K562 (cell line): ENCODE measurements at regions not wholly inside any gene's neighbourhood (a gene's known extent, or its start where the extent isn't known, plus 50 kb on each side); places are given as distances from the start of the nearest gene placed in this dataset.

Source experiments
- ATAC-seq: fragments of 200-7000 bp; cut with Tn5 transposase; 3 replicates; pipeline ENCODE4 v1.9.1; 2020; ENCODE audit warnings: moderate library complexity
- BruUV-seq: library from RNA; stranded (reverse); fragments of 400-500 nt; replicated peaks from 2 replicates; lab custom pipeline; 2021; lab: Mats Ljungman, UMichigan
- CTCF ChIA-PET: fragments of 300-600 bp; formaldehyde crosslinking; extraction: SDS; loops from one replicate; lab custom pipeline; 2021; ENCODE audit warnings: low intra/inter-chr PET ratio; lab: Yijun Ruan, JAX
- POLR2A ChIA-PET: fragments of 300-600, 350-650 bp; sonication (Branson Sonifier 250); formaldehyde crosslinking; extraction: SDS; loops from one replicate; lab custom pipeline; 2021; ENCODE audit warnings: antibody characterized with exemption, inconsistent platforms; lab: Yijun Ruan, JAX
- DNase-seq, 4 experiments: peaks; one replicate each; pipeline versions ENCODE4 v3.0.0 to v3.0.0-alpha.2; 2011 to 2018; ENCODE audit warnings: low spot score in 3 of 4, mixed read lengths in 3 of 4; ENCODE audit errors: extremely low read depth in 1 of 4
- FAIRE-seq: peaks from 2 replicates; lab custom pipeline; 2011; peaks lifted over from hg19 to GRCh38; lab: Jason Lieb, UNC
- H2AFZ ChIP-seq: 2 replicates; pipeline ENCODE4 v1.6.0; 2011; ENCODE audit warnings: low read depth, low read length, control low read depth, inconsistent platforms
- H3K27ac ChIP-seq: fragments of 200-600 bp; 3 replicates; pipeline ENCODE4 v1.8.0; 2011; ENCODE audit warnings: low read depth, mild to moderate bottlenecking, control low read depth, inconsistent platforms, low read length, moderate library complexity, mixed read lengths; ENCODE audit errors: extremely low read depth
- H3K27me3 ChIP-seq, 2 experiments: fragments of 300-600 bp in 1 of 2; 2 replicates in 1 of 2; 3 replicates in 1 of 2; pipeline versions ENCODE4 v1.6.0 to v1.8.0; 2011; ENCODE audit warnings: inconsistent platforms in 2 of 2, low read length in 2 of 2, mild to moderate bottlenecking in 1 of 2, mixed read lengths in 1 of 2, moderate library complexity in 1 of 2; ENCODE audit not compliant: control insufficient read depth in 2 of 2, insufficient read depth in 2 of 2
- H3K36me3 ChIP-seq: fragments of 300-600 bp; 3 replicates; pipeline ENCODE4 v1.8.0; 2011; ENCODE audit warnings: mild to moderate bottlenecking, low read length, inconsistent platforms; ENCODE audit not compliant: control insufficient read depth, insufficient read depth
- H3K4me1 ChIP-seq, 2 experiments: fragments of 200-600 bp in 1 of 2; replicated peaks in 1 of 2; 2 replicates in 1 of 2; 3 replicates in 1 of 2; pipeline versions ENCODE4 v1.5.1 to v1.8.0; 2011; ENCODE audit warnings: inconsistent platforms in 2 of 2, low read length in 2 of 2, mild to moderate bottlenecking in 1 of 2, mixed read lengths in 1 of 2, moderate library complexity in 1 of 2; ENCODE audit not compliant: control insufficient read depth in 2 of 2, insufficient read depth in 2 of 2
- H3K4me2 ChIP-seq: 2 replicates; pipeline ENCODE4 v1.6.1; 2011; ENCODE audit warnings: low read length, control low read depth, inconsistent platforms, mixed read lengths; ENCODE audit not compliant: insufficient read depth
- H3K4me3 ChIP-seq: fragments of 200-600 bp; sonication (generic), shearing (Covaris generic); 2 replicates; pipeline ENCODE4 v1.5.1; 2016; ENCODE audit warnings: control low read depth, inconsistent platforms
- H3K79me2 ChIP-seq: fragments of 200-600 bp; 3 replicates; pipeline ENCODE4 v1.8.0; 2011; ENCODE audit warnings: low read length, inconsistent platforms; ENCODE audit not compliant: control insufficient read depth, insufficient read depth
- H3K9ac ChIP-seq, 2 experiments: 2 replicates each; pipeline versions ENCODE4 v1.6.0 to v1.6.1; 2011; ENCODE audit warnings: low read depth in 2 of 2, low read length in 2 of 2, control low read depth in 1 of 2, inconsistent platforms in 1 of 2, mild to moderate bottlenecking in 1 of 2, mixed read lengths in 1 of 2; ENCODE audit not compliant: insufficient read depth in 1 of 2
- H3K9me1 ChIP-seq: one replicate; pipeline ENCODE4 v1.6.0; 2011; ENCODE audit warnings: inconsistent platforms, mild to moderate bottlenecking, low read length, moderate library complexity; ENCODE audit not compliant: control insufficient read depth, insufficient read depth
- H3K9me3 ChIP-seq: replicated peaks from 2 replicates; pipeline ENCODE4 v1.5.1; 2011; ENCODE audit warnings: low read depth, low read length, inconsistent platforms; ENCODE audit not compliant: control insufficient read depth, insufficient read depth
- H4K20me1 ChIP-seq: replicated peaks from 2 replicates; pipeline ENCODE4 v1.6.1; 2011; ENCODE audit warnings: low read length, inconsistent platforms, mixed read lengths; ENCODE audit not compliant: control insufficient read depth, insufficient read depth
- CREB1 ChIP-seq, 2 experiments: sonication (generic) in 1 of 2; formaldehyde crosslinking in 1 of 2; IDR thresholded peaks; 2 replicates each; pipeline versions ENCODE4 v1.6.1 to v1.8.0; 2012 to 2022; ENCODE audit warnings: inconsistent platforms in 1 of 2, mild to moderate bottlenecking in 1 of 2, missing genetic modification reagents in 1 of 2, moderate library complexity in 1 of 2
- E2F8 ChIP-seq: fragments of 450-650 bp; IDR thresholded peaks from 2 replicates; pipeline ENCODE4 v1.7.1; 2018; ENCODE audit warnings: mild to moderate bottlenecking, low read depth; ENCODE audit not compliant: partially characterized antibody
- MAFK ChIP-seq: IDR thresholded peaks from 2 replicates; pipeline ENCODE4 v1.6.1; 2011; ENCODE audit warnings: low read length, improper control_type of control experiment
- PTTG1 ChIP-seq: fragments of 450-650 bp; IDR thresholded peaks from 2 replicates; pipeline ENCODE4 v1.6.1; 2016; ENCODE audit warnings: low read depth, mild to moderate bottlenecking, missing genetic modification characterization, missing compliant biosample characterization
- ZNF280A ChIP-seq: fragments of 450-650 bp; IDR thresholded peaks from 2 replicates; pipeline ENCODE4 v1.6.1; 2018; ENCODE audit warnings: mild to moderate bottlenecking, low read depth; ENCODE audit not compliant: partially characterized antibody
- WGBS: fragments of 100-300 bp; shearing (Covaris generic); methylation state at CpG from one replicate; pipeline ENCODE4 v1.1.6; 2016; ENCODE audit warnings: low coverage, mixed read lengths; ENCODE audit not compliant: insufficient coverage; ENCODE audit errors: missing lambda C conversion rate; 5-methylcytosine and 5-hydroxymethylcytosine counted together
- in situ Hi-C: fragments of 300-500 bp; cut with MboI; formaldehyde crosslinking; loops from 4 replicates; pipeline ENCODE4 v1.15.0; 2018; ENCODE audit warnings: inconsistent platforms, mixed read lengths
- intact Hi-C: fragments of 100-400 bp; cut with micrococcal nuclease; formaldehyde crosslinking; loops from 2 replicates; pipeline ENCODE4 v1.14.2; 2022

GRCh38 chr4:28621591-28621990, 1761.0 kb downstream of the STIM2 start (continued):
- TF ChIP-seq ZNF280A (no peak), MAFK (no peak), PTTG1 (tag) (no peak), E2F8 (no peak)

GRCh38 chr4:28636971-28637370, 1776.3 kb downstream of the STIM2 start:
- DNase-seq = no peak
- H3K9ac ChIP-seq = no peak overlapping the region
- H3K9me3 ChIP-seq = no peaks in the 10 kb centered on the region
- no peak overlapping the region for H2AFZ ChIP-seq
- 5% methylated on average over 3 of the region's 3 CpGs for WGBS
- BruUV-seq = no TSS peak
- FAIRE-seq = no peak
- ChIA-PET POLR2A (no interaction called here), CTCF (no interaction called here)
- H3K27me3 ChIP-seq = no peaks in the 10 kb centered on the region
- intact Hi-C loops = no loop called here
- in situ Hi-C loops = no loop called here
- ATAC-seq = no peak
- H3K4me1 ChIP-seq = no peaks in the 10 kb centered on the region
- H3K4me2 ChIP-seq = no peak overlapping the region
- no peaks in the 10 kb centered on the region for H3K36me3 ChIP-seq
- H3K27ac ChIP-seq = no peak overlapping the region
- no peaks in the 10 kb centered on the region for H4K20me1 ChIP-seq
- no peak overlapping the region for H3K4me3 ChIP-seq
- no peak for TF ChIP-seq CREB1 (IDR thresholded peaks at IDR 0.05)
- TF ChIP-seq CREB1 (CRISPR knock-in tag; IDR thresholded peaks at IDR 0.05) = no peak
- H3K9me1 ChIP-seq = no peaks in the 10 kb centered on the region
- no peaks in the 10 kb centered on the region for H3K79me2 ChIP-seq
